Panc1 (cell line): ENCODE measurements at regions not wholly inside any gene's neighbourhood (a gene's known extent, or its start where the extent isn't known, plus 50 kb on each side); places are given as distances from the start of the nearest gene placed in this dataset.

Source experiments
- CTCF ChIP-seq: fragments of 450-650 bp; IDR thresholded peaks from 2 replicates; pipeline ENCODE4 v1.5.1; 2017; ENCODE audit warnings: mild to moderate bottlenecking
- POLR2AphosphoS5 ChIP-seq: IDR thresholded peaks from 2 replicates; pipeline ENCODE4 v1.6.1; 2012; ENCODE audit warnings: mild to moderate bottlenecking, low read depth, low read length, moderate library complexity
- REST ChIP-seq, 2 experiments: IDR thresholded peaks; 2 replicates each; pipeline ENCODE4 v1.6.1; 2011 to 2012; ENCODE audit warnings: low read depth in 2 of 2, control low read depth in 1 of 2, low read length in 1 of 2, mild to moderate bottlenecking in 1 of 2, moderate library complexity in 1 of 2; ENCODE audit not compliant: insufficient read depth in 1 of 2
- SIN3A ChIP-seq: IDR thresholded peaks from 2 replicates; pipeline ENCODE4 v1.6.1; 2012; ENCODE audit warnings: low read depth, mild to moderate bottlenecking, low read length, moderate library complexity, borderline replicate concordance; ENCODE audit not compliant: insufficient read depth
- TCF7L2 ChIP-seq: IDR thresholded peaks from 2 replicates; pipeline ENCODE4 v1.6.1; 2011; ENCODE audit warnings: mild to moderate bottlenecking, low read depth, low read length, inconsistent platforms

GRCh38 chr1:82525378-82525777 lies 724.6 kb downstream of the ADGRL2 start:
- TF ChIP-seq POLR2AphosphoS5 (no peak), CTCF (no peak), SIN3A (no peak), REST (IDR thresholded peaks at IDR 0.05; ENCODE audit: insufficient read depth in 1 of 2, low read depth in 2 of 2, low read length in 1 of 2) (no peak), TCF7L2 (no peak)
